Mucosa of descending colon (tissue), 3 donors: ENCODE measurements at regions not wholly inside any gene's neighbourhood (a gene's known extent, or its start where the extent isn't known, plus 50 kb on each side); places are given as distances from the start of the nearest gene placed in this dataset.
"Not testable (repeated sequence)": the region's sequence is repeated elsewhere in the genome, so short reads cannot be mapped to it uniquely, and the experiment has no call there.

Source experiments
- ATAC-seq: fragments of 200-7000 bp; cut with Tn5 transposase; one replicate; pipeline ENCODE4 v1.9.1; 2020; ENCODE audit warnings: mild to moderate bottlenecking, moderate library complexity
- DNase-seq, 3 donors: peaks; one replicate each; pipeline ENCODE4 v3.0.0-alpha.2; 2020
- H3K36me3 ChIP-seq: fragments of 200-600 bp; one replicate; pipeline ENCODE4 v1.8.0; 2021; ENCODE audit warnings: low read depth, mild to moderate bottlenecking
- H3K4me1 ChIP-seq: fragments of 200-600 bp; one replicate; pipeline ENCODE4 v1.8.0; 2021; ENCODE audit warnings: low read depth, mild to moderate bottlenecking
- H3K4me3 ChIP-seq: fragments of 200-600 bp; one replicate; pipeline ENCODE4 v1.8.0; 2021; ENCODE audit warnings: mild to moderate bottlenecking
- H3K9me3 ChIP-seq: fragments of 200-600 bp; one replicate; pipeline ENCODE4 v1.8.0; 2021; ENCODE audit warnings: mild to moderate bottlenecking
- intact Hi-C, 2 donors: fragments of 100-400 bp; cut with DNase I in 1 of 2; cut with micrococcal nuclease in 1 of 2; formaldehyde crosslinking; loops; one replicate each; pipeline versions ENCODE4 v1.11.0 to v1.11.1; 2022; cut with DNase I, micrococcal nuclease
- TF ChIP-seq, protein P1 (sequence below): fragments of 200-600 bp; IDR thresholded peaks from one replicate; pipeline ENCODE4 v1.8.0; 2022; ENCODE audit warnings: antibody characterized with exemption, mild to moderate bottlenecking
- donor health status: DM: no; HTN: no; CAD: no; lungs with moderate emphysema.
- donor health status: DM: no; HTN: no; CAD: no.
- donor health status: DM: no; HTN: yes; CAD: no.

DNA sequence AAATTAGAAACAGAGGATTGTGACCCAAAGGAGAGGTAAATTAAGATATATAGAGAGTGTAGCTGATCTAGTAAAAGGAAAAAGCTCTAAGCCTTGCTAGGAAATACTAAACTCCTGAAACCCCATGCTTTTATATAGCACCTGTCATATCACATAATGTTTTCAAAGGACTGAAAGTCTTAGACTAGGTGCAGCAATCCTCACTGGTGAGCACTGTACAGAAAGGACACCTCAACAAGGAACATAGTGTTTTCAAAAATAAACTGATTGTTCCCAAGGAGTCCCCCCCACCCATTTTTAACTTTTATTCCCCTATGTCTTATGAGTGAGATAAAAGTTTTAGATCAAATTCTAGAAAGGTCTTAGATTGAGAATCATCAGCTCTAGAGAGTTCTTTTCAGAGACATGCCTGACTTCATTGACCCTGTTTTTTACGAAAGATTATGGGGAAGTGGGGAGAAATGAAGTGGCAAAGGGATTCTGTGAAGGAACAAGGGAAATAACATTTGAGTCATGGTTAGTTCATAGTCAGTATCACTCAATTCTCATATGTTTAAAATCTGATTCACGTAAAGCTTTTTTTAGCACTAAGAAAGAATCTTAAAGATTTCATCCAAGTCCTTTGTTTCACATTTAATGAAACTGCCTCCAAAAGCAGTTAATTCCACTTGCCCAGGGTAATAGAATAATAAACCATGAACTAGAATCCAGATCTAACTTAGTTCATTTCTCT, 166.4 kb downstream of the CYB561 start:
- no peak for DNase-seq
- no peaks in the 10 kb centered on the region for H3K4me1 ChIP-seq
- no peak for ATAC-seq
- no peaks in the 10 kb centered on the region for H3K36me3 ChIP-seq
- intact Hi-C loops, result no loop called here
- H3K4me3 ChIP-seq, result no peak overlapping the region
- TF ChIP-seq, protein P1, sequence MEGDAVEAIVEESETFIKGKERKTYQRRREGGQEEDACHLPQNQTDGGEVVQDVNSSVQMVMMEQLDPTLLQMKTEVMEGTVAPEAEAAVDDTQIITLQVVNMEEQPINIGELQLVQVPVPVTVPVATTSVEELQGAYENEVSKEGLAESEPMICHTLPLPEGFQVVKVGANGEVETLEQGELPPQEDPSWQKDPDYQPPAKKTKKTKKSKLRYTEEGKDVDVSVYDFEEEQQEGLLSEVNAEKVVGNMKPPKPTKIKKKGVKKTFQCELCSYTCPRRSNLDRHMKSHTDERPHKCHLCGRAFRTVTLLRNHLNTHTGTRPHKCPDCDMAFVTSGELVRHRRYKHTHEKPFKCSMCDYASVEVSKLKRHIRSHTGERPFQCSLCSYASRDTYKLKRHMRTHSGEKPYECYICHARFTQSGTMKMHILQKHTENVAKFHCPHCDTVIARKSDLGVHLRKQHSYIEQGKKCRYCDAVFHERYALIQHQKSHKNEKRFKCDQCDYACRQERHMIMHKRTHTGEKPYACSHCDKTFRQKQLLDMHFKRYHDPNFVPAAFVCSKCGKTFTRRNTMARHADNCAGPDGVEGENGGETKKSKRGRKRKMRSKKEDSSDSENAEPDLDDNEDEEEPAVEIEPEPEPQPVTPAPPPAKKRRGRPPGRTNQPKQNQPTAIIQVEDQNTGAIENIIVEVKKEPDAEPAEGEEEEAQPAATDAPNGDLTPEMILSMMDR, result no peak
- H3K9me3 ChIP-seq, result no peaks in the 10 kb centered on the region

DNA sequence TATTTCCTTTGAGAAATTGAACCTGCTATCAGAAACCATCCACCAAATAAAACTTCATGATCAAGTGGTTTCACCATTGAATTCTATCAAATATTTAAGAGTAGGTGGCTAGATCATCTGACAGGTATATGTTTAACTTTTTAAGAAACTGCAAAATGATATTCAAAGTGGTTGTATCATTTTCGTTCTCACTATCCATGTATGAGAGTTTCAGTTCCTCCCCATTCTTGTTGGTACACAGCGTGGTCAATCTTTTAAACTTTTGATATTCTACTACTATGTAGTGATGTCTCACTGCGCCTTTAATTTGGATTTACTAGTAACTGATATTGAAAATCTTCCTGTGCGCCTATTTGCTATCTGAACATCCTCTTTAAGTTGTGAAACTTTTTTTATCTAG, 163.7 kb downstream of the CYB561 start:
- intact Hi-C loops, result no loop called here
- H3K4me1 ChIP-seq, result no peaks in the 10 kb centered on the region
- DNase-seq, result no peak
- TF ChIP-seq, protein P1, result no peak
- ATAC-seq, result no peak
- H3K9me3 ChIP-seq, result peaks cover 15% of the 10 kb centered on the region
- H3K36me3 ChIP-seq, result no peaks in the 10 kb centered on the region
- no peak overlapping the region for H3K4me3 ChIP-seq

DNA sequence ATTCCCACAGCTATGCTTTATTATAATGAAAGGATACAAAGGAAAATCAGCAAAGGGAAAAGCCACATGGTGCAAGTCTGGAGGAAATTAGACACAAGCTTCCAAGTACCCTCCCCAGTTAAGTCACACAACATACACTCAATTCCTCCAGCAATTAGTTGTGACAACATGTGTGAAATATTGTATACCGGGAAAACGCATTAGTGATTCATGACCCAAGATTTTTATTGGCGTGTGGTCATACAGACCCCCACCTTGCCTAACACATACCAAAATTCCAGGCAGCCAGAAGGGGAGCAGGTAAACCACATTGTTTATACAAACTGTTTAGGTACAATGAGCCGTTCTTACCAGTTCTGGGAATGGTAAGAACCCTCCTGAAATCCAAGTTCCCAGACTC, 160.6 kb downstream of the CYB561 start:
- Histone ChIP-seq H3K4me3 (no peak overlapping the region), H3K9me3 (peaks cover 15% of the 10 kb centered on the region), H3K4me1 (no peaks in the 10 kb centered on the region), H3K36me3 (no peaks in the 10 kb centered on the region)
- ATAC-seq (no peak), DNase-seq (no peak)
- TF ChIP-seq, protein P1, result no peak
- intact Hi-C loops, result no loop called here

DNA sequence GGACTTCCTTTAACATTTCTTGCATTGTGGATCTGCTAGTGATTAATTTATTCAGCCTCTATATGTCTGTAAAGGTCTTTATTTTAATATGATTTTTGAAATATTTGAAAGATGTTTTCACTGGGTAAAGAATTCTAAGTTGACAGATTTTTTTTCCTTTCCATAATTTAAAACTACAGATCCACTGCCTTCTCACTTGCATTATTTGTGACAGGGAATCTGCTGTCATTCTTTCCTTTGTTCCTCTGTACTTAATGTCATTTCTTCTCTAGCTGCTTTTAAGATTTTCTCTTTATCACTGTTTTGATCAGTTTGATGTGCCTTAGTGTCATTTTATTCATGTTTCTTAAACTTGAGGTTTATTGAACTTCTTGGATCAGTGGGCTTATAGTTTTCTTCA, 159.9 kb downstream of the CYB561 start:
- Histone ChIP-seq H3K9me3 (peaks cover 15% of the 10 kb centered on the region), H3K4me3 (no peak overlapping the region), H3K36me3 (no peaks in the 10 kb centered on the region), H3K4me1 (no peaks in the 10 kb centered on the region)
- TF ChIP-seq, protein P1, result no peak
- intact Hi-C loops, result no loop called here
- ATAC-seq (no peak), DNase-seq (no peak)

DNA sequence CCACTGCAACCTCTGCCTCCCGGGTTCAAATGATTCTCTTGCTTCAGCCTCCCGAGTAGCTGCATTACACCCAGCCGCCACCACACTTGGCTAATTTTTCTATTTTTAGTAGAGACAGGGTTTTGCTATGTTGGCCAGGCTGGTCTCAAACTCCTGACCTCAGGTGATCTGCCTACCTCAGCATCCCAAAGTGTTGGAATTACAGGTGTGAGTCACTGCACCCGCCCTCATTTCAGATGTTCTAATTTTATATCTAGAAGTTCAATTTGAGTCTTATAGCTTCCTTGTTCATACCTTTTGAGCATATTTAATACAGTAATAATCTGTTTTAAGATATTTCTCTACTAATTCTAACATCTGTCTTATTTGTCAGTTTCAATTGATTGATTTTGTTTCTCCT, 159.1 kb downstream of the CYB561 start:
- H3K36me3 ChIP-seq, DNase-seq, H3K4me1 ChIP-seq, intact Hi-C loops, H3K4me3 ChIP-seq, ATAC-seq: not testable (repeated sequence)
- H3K9me3 ChIP-seq, result peaks cover 15% of the 10 kb centered on the region

DNA sequence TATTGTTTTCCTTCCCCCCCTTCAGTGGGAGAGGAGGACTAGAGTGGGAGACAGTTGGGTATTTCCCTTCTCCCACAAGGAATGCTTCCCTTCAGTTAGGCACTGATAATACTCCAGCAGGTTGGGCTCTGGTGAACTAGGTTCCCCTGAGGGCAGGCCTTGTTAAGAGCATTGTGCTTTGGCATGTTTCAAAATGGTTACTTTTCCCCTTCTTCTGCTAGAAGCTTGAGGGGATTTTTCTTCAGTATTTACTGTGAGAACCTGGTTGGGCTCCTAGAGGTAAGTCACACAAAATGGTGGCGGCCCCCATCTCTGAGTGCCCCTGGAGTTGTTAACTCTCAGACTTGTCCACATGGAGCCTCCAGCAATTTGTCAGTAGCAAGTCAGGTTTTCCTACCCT, 156.2 kb downstream of the CYB561 start:
- no peaks in the 10 kb centered on the region for H3K36me3 ChIP-seq
- no peaks in the 10 kb centered on the region for H3K4me1 ChIP-seq
- H3K9me3 ChIP-seq, result peaks cover 15% of the 10 kb centered on the region
- no peak for DNase-seq
- intact Hi-C loops, result no loop called here
- TF ChIP-seq, protein P1, result no peak
- no peak overlapping the region for H3K4me3 ChIP-seq
- no peak for ATAC-seq
